Endothelial cell of umbilical vein (primary cell): ENCODE measurements at regions not wholly inside any gene's neighbourhood (a gene's known extent, or its start where the extent isn't known, plus 50 kb on each side); places are given as distances from the start of the nearest gene placed in this dataset.

Experiments used
- BruUV-seq: library from RNA; stranded (reverse); fragments of 400-500 nt; replicated peaks from 2 replicates; lab custom pipeline; 2021; lab: Mats Ljungman, UMichigan
- CTCF ChIA-PET: fragments of 300-600, 350-600 bp; sonication (Branson Sonifier 250); formaldehyde crosslinking; loops from one replicate; lab custom pipeline; 2021; ENCODE audit warnings: antibody characterized with exemption, inconsistent platforms; lab: Charles Lee
- POLR2A ChIA-PET: fragments of 300-600, 350-600 bp; sonication (Branson Sonifier 250); formaldehyde crosslinking; loops from one replicate; lab custom pipeline; 2021; ENCODE audit warnings: antibody characterized with exemption, inconsistent platforms; lab: Charles Lee
- DNase-seq: peaks from one replicate; pipeline ENCODE4 v3.0.0-alpha.2; 2011; ENCODE audit warnings: low read depth, low spot score
- FAIRE-seq: peaks from 2 replicates; lab custom pipeline; 2011; peaks lifted over from hg19 to GRCh38; lab: Jason Lieb, UNC
- H2AFZ ChIP-seq: 2 replicates; pipeline ENCODE4 v1.6.0; 2012; ENCODE audit warnings: low read depth, low read length, control low read depth, inconsistent platforms
- H3K27ac ChIP-seq: 2 replicates; pipeline ENCODE4 v1.5.1; 2011; ENCODE audit warnings: low read depth, mild to moderate bottlenecking, control low read depth, low read length, moderate library complexity; ENCODE audit not compliant: insufficient read depth
- H3K27me3 ChIP-seq, 2 experiments: 2 replicates each; pipeline versions ENCODE4 v1.6.0 to v1.6.1; 2011; ENCODE audit warnings: low read length in 2 of 2, mixed read lengths in 1 of 2; ENCODE audit not compliant: control insufficient read depth in 2 of 2, insufficient read depth in 2 of 2
- H3K36me3 ChIP-seq, 2 experiments: 2 replicates in 1 of 2; 3 replicates in 1 of 2; pipeline ENCODE4 v1.5.1; 2011; ENCODE audit warnings: low read length in 2 of 2, mild to moderate bottlenecking in 1 of 2, moderate library complexity in 1 of 2; ENCODE audit not compliant: control insufficient read depth in 2 of 2, insufficient read depth in 2 of 2; ENCODE audit errors: extremely low read depth in 1 of 2
- H3K4me1 ChIP-seq: 3 replicates; pipeline ENCODE4 v1.5.1; 2011; ENCODE audit warnings: mild to moderate bottlenecking, low read length; ENCODE audit not compliant: control insufficient read depth, insufficient read depth; ENCODE audit errors: extremely low read depth
- H3K4me2 ChIP-seq: 2 replicates; pipeline ENCODE4 v1.6.1; 2011; ENCODE audit warnings: low read length, control low read depth, mixed read lengths; ENCODE audit not compliant: insufficient read depth
- H3K4me3 ChIP-seq, 3 experiments: fragments of 200-600 bp in 1 of 3; sonication (generic), shearing (Covaris generic) in 1 of 3; replicated peaks in 1 of 3; 2 replicates each; pipeline ENCODE4 v1.5.1; 2011 to 2016; ENCODE audit warnings: control low read depth in 3 of 3, low read length in 3 of 3, mild to moderate bottlenecking in 2 of 3, inconsistent platforms in 1 of 3, low read depth in 1 of 3, moderate library complexity in 1 of 3; ENCODE audit not compliant: insufficient read depth in 1 of 3
- H3K79me2 ChIP-seq: 2 replicates; pipeline ENCODE4 v1.6.0; 2012; ENCODE audit warnings: low read length, inconsistent platforms; ENCODE audit not compliant: control insufficient read depth, insufficient read depth
- H3K9ac ChIP-seq: replicated peaks from 2 replicates; pipeline ENCODE3; 2011; ENCODE audit warnings: low read length, control low read depth; ENCODE audit not compliant: insufficient read depth; ENCODE audit errors: extremely low read depth
- H3K9me1 ChIP-seq: replicated peaks from 3 replicates; pipeline ENCODE4 v1.6.0; 2011; ENCODE audit warnings: mild to moderate bottlenecking, low read length; ENCODE audit not compliant: control insufficient read depth, insufficient read depth; ENCODE audit errors: extremely low read depth
- H3K9me3 ChIP-seq: replicated peaks from 2 replicates; pipeline ENCODE4 v1.5.1; 2012; ENCODE audit warnings: low read length, inconsistent platforms; ENCODE audit not compliant: control insufficient read depth, insufficient read depth
- H4K20me1 ChIP-seq: replicated peaks from 2 replicates; pipeline ENCODE3; 2011; ENCODE audit warnings: mild to moderate bottlenecking, low read length; ENCODE audit not compliant: control insufficient read depth, insufficient read depth; ENCODE audit errors: extremely low read depth
- EZH2 ChIP-seq: IDR thresholded peaks from 2 replicates; pipeline ENCODE4 v1.6.1; 2012; ENCODE audit warnings: borderline replicate concordance, low read depth, mild to moderate bottlenecking, moderate library complexity, low read length, inconsistent platforms; ENCODE audit not compliant: severe bottlenecking
- FOS ChIP-seq: IDR thresholded peaks from 2 replicates; pipeline ENCODE4 v1.6.1; 2011; ENCODE audit warnings: mild to moderate bottlenecking, low read length, moderate library complexity, borderline replicate concordance; ENCODE audit not compliant: insufficient read depth
- GATA2 ChIP-seq: IDR thresholded peaks from 2 replicates; pipeline ENCODE4 v1.7.0; 2011; ENCODE audit warnings: low read depth, mild to moderate bottlenecking, moderate library complexity, mixed read lengths, low read length; ENCODE audit not compliant: insufficient read length, insufficient read depth
- JUN ChIP-seq: IDR thresholded peaks from 2 replicates; pipeline ENCODE4 v1.6.1; 2011; ENCODE audit warnings: borderline replicate concordance, low read depth; ENCODE audit not compliant: insufficient read length, insufficient read depth
- POLR2A ChIP-seq: IDR thresholded peaks from 2 replicates; pipeline ENCODE4 v1.6.1; 2012; ENCODE audit warnings: low read depth, mild to moderate bottlenecking, control low read depth, low read length
- POLR2AphosphoS5 ChIP-seq: IDR thresholded peaks from 2 replicates; pipeline ENCODE4 v1.6.1; 2012; ENCODE audit warnings: low read depth, mild to moderate bottlenecking, control low read depth, low read length, moderate library complexity; ENCODE audit not compliant: insufficient read depth
- dilution Hi-C: fragments of 300-500 bp; cut with MboI; formaldehyde crosslinking; loops from one replicate; pipeline ENCODE4 v1.15.0; 2019; ENCODE audit warnings: low sequenced_read_pairs; ENCODE audit not compliant: extremely low pct_ligation_motif_present
- intact Hi-C: fragments of 100-400 bp; cut with micrococcal nuclease; formaldehyde crosslinking; loops from one replicate; pipeline ENCODE4 v1.10.0; 2022
- TF ChIP-seq, protein P1 (sequence below): IDR thresholded peaks from 2 replicates; pipeline ENCODE4 v1.6.1; 2011; ENCODE audit not compliant: insufficient read depth, insufficient read length
- TF ChIP-seq, protein P2 (sequence below), 2 donors: IDR thresholded peaks; 1 replicate in 1 of 2; 2 replicates in 1 of 2; pipeline ENCODE4 v1.5.1; 2011; ENCODE audit warnings: low read length in 2 of 2, mild to moderate bottlenecking in 2 of 2, moderate library complexity in 2 of 2, control low read depth in 1 of 2, inconsistent platforms in 1 of 2, low read depth in 1 of 2; ENCODE audit not compliant: insufficient read depth in 1 of 2; ENCODE audit errors: extremely low read depth in 1 of 2

DNA sequence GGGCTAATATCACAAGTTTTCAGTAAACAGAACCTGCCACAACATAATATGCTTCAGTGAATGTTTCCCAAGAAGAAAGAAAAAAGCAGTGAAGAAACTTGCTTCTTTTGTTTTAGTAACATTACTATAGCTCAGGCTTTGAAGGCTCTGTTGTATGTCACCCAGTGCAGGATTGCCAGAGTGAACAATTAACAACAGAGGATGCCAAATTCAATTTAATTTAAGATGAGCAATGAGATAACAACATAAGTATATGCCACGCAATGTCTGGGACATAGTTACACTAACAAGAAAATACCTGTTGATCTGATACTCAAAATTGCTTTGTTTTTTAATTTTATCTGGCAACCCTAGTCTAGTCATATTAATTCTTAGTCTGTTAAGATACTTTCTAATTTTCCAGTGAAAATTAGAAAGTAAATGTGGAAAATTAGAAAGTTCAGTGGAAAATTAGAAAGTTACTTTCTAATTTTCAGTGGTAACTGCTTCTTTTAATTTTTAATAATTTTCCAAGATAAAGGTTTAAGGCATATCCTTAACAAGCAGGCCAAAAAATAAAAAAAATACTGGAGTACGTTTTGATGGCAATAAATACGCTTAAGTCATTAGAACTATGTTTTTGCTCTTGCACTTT is 336.3 kb downstream of the SLITRK6 start:
- ChIA-PET CTCF (no interaction called here), POLR2A (no interaction called here)
- Histone ChIP-seq H3K79me2 (no peaks in the 10 kb centered on the region), H3K36me3 (no peaks in the 10 kb centered on the region), H3K4me1 (no peaks in the 10 kb centered on the region), H3K9me1 (no peaks in the 10 kb centered on the region), H3K4me3 (no peak overlapping the region), H3K27me3 (no peaks in the 10 kb centered on the region), H3K4me2 (no peak overlapping the region), H3K9me3 (peaks cover 4% of the 10 kb centered on the region), H3K9ac (no peak overlapping the region), H4K20me1 (no peaks in the 10 kb centered on the region), H3K27ac (no peak overlapping the region), H2AFZ (no peak overlapping the region)
- DNase-seq (no peak), FAIRE-seq (no peak)
- TF ChIP-seq, protein P1, sequence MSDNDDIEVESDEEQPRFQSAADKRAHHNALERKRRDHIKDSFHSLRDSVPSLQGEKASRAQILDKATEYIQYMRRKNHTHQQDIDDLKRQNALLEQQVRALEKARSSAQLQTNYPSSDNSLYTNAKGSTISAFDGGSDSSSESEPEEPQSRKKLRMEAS = no peak
- TF ChIP-seq POLR2AphosphoS5 = no peak
- TF ChIP-seq POLR2A = no peak
- no peak for TF ChIP-seq GATA2
- TF ChIP-seq FOS = no peak
- TF ChIP-seq JUN = no peak
- no peak for TF ChIP-seq EZH2
- TF ChIP-seq, protein P2, sequence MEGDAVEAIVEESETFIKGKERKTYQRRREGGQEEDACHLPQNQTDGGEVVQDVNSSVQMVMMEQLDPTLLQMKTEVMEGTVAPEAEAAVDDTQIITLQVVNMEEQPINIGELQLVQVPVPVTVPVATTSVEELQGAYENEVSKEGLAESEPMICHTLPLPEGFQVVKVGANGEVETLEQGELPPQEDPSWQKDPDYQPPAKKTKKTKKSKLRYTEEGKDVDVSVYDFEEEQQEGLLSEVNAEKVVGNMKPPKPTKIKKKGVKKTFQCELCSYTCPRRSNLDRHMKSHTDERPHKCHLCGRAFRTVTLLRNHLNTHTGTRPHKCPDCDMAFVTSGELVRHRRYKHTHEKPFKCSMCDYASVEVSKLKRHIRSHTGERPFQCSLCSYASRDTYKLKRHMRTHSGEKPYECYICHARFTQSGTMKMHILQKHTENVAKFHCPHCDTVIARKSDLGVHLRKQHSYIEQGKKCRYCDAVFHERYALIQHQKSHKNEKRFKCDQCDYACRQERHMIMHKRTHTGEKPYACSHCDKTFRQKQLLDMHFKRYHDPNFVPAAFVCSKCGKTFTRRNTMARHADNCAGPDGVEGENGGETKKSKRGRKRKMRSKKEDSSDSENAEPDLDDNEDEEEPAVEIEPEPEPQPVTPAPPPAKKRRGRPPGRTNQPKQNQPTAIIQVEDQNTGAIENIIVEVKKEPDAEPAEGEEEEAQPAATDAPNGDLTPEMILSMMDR (IDR thresholded peaks at IDR 0.05; ENCODE audit: extremely low read depth in 1 of 2, insufficient read depth in 1 of 2, low read depth in 1 of 2, low read length in 2 of 2) = no peak
- dilution Hi-C loops = no loop called here
- intact Hi-C loops = no loop called here
- BruUV-seq = no TSS peak
